Lower leg skin (tissue), 3 donors: ENCODE measurements at regions not wholly inside any gene's neighbourhood (a gene's known extent, or its start where the extent isn't known, plus 50 kb on each side); places are given as distances from the start of the nearest gene placed in this dataset.

ENCODE experiments used
- POLR2A ChIP-seq, 2 donors: fragments of 450-650 bp; IDR thresholded peaks; one replicate each; pipeline ENCODE4 v1.6.1; 2016 to 2017; ENCODE audit warnings: antibody characterized with exemption in 2 of 2, mild to moderate bottlenecking in 1 of 2, moderate library complexity in 1 of 2
- TF ChIP-seq, protein P1 (sequence below), 3 donors: fragments of 450-650 bp; IDR thresholded peaks; one replicate each; pipeline ENCODE4 v1.5.1; 2016; ENCODE audit warnings: antibody characterized with exemption in 3 of 3, mild to moderate bottlenecking in 3 of 3, moderate library complexity in 2 of 3

DNA sequence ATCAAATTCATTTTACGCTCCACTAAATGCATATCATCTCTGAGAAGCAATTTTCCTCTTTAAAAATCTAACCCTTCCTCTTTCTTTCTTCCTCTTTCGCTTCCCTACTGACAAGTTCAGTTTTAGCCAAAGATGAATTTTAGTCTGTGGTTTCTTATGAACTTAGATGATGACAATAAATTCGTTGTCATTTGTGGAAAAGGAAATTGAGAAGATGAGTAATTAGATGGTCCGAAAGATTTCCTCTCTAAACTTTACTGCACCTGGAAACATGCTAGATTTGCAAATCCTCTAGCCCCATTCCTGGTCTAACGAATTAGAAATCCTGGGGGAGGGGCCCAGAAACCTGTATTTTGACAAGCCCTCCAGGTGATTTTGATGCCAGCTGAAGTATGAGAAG lies 855.4 kb upstream of the CHORDC1 start:
- TF ChIP-seq POLR2A (IDR thresholded peaks at IDR 0.05) = no peak
- TF ChIP-seq, protein P1, sequence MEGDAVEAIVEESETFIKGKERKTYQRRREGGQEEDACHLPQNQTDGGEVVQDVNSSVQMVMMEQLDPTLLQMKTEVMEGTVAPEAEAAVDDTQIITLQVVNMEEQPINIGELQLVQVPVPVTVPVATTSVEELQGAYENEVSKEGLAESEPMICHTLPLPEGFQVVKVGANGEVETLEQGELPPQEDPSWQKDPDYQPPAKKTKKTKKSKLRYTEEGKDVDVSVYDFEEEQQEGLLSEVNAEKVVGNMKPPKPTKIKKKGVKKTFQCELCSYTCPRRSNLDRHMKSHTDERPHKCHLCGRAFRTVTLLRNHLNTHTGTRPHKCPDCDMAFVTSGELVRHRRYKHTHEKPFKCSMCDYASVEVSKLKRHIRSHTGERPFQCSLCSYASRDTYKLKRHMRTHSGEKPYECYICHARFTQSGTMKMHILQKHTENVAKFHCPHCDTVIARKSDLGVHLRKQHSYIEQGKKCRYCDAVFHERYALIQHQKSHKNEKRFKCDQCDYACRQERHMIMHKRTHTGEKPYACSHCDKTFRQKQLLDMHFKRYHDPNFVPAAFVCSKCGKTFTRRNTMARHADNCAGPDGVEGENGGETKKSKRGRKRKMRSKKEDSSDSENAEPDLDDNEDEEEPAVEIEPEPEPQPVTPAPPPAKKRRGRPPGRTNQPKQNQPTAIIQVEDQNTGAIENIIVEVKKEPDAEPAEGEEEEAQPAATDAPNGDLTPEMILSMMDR (IDR thresholded peaks at IDR 0.05) = no peak
